ENCODE measurements at regions not wholly inside any gene's neighbourhood (a gene's known extent, or its start where the extent isn't known, plus 50 kb on each side); places are given as distances from the start of the nearest gene placed in this dataset.

- TF ChIP-seq CTCF (IDR thresholded peaks at IDR 0.05) (no peak), POLR2A (IDR thresholded peaks at IDR 0.05) (no peak), EP300 (IDR thresholded peaks at IDR 0.05) (no peak)
These were observed 177.3 kb downstream of the BMP4 start for GRCh38 chr14:53779301-53779700.
